GM12878 (cell line): ENCODE measurements at regions not wholly inside any gene's neighbourhood (a gene's known extent, or its start where the extent isn't known, plus 50 kb on each side); places are given as distances from the start of the nearest gene placed in this dataset.

Experiments used
- ATAC-seq: fragments of 200-7000 bp; cut with Tn5 transposase; 3 replicates; pipeline ENCODE4 v1.9.1; 2020; ENCODE audit warnings: mild to moderate bottlenecking, moderate library complexity
- BruUV-seq: library from RNA; stranded (reverse); fragments of 400-500 nt; replicated peaks from 2 replicates; lab custom pipeline; 2021; lab: Mats Ljungman, UMichigan
- CTCF ChIA-PET: fragments of 300-600 bp; sonication (Branson Sonifier 250); formaldehyde crosslinking; extraction: SDS; loops from one replicate; lab custom pipeline; 2021; ENCODE audit warnings: inconsistent platforms; lab: Yijun Ruan, JAX
- POLR2A ChIA-PET: fragments of 350-600 bp; formaldehyde crosslinking; extraction: SDS; loops from one replicate; lab custom pipeline; 2021; ENCODE audit warnings: inconsistent platforms; lab: Charles Lee
- RAD21 ChIA-PET: fragments of 300-600 bp; sonication (Branson Sonifier 250); formaldehyde crosslinking; loops from one replicate; lab custom pipeline; 2023; ENCODE audit warnings: antibody characterized with exemption; ENCODE audit not compliant: unreplicated experiment; lab: Charles Lee
- SMC1A ChIA-PET: fragments of 300-600 bp; sonication (Branson Sonifier 250); formaldehyde crosslinking; loops from one replicate; lab custom pipeline; 2023; ENCODE audit not compliant: unreplicated experiment, uncharacterized antibody; lab: Charles Lee
- DNase-seq: peaks from one replicate; pipeline ENCODE4 v3.0.0-alpha.2; 2011; ENCODE audit warnings: low read depth, low spot score
- FAIRE-seq: peaks from 3 replicates; lab custom pipeline; 2011; peaks lifted over from hg19 to GRCh38; lab: Jason Lieb, UNC
- H2AFZ ChIP-seq: 2 replicates; pipeline ENCODE4 v1.6.0; 2011; ENCODE audit warnings: low read depth, low read length, control low read depth; ENCODE audit not compliant: control insufficient read depth
- H3K27ac ChIP-seq: 2 replicates; pipeline ENCODE4 v1.5.1; 2011; ENCODE audit warnings: control low read depth; ENCODE audit not compliant: control insufficient read depth, insufficient read depth
- H3K27me3 ChIP-seq, 2 experiments: replicated peaks in 1 of 2; 2 replicates each; pipeline versions ENCODE4 v1.6.0 to v1.6.1; 2011; ENCODE audit warnings: low read length in 1 of 2; ENCODE audit not compliant: control insufficient read depth in 2 of 2, insufficient read depth in 2 of 2
- H3K36me3 ChIP-seq, 2 experiments: 2 replicates each; pipeline ENCODE4 v1.5.1; 2011; ENCODE audit warnings: low read length in 1 of 2; ENCODE audit not compliant: control insufficient read depth in 2 of 2, insufficient read depth in 2 of 2
- H3K4me1 ChIP-seq: 2 replicates; pipeline ENCODE4 v1.6.1; 2011; ENCODE audit warnings: mild to moderate bottlenecking, low read length, moderate library complexity, mixed read lengths; ENCODE audit not compliant: control insufficient read depth, insufficient read depth
- H3K4me2 ChIP-seq: 2 replicates; pipeline ENCODE4 v1.6.0; 2011; ENCODE audit warnings: control low read depth; ENCODE audit not compliant: control insufficient read depth, insufficient read depth
- H3K4me3 ChIP-seq: fragments of 200-600 bp; sonication (generic); 2 replicates; pipeline ENCODE4 v1.5.1; 2016
- H3K79me2 ChIP-seq: 2 replicates; pipeline ENCODE4 v1.6.0; 2011; ENCODE audit warnings: low read length; ENCODE audit not compliant: control insufficient read depth, insufficient read depth
- H3K9ac ChIP-seq: 2 replicates; pipeline ENCODE4 v1.8.0; 2011; ENCODE audit warnings: low read length, control low read depth, mixed read lengths; ENCODE audit not compliant: control insufficient read depth, insufficient read depth
- H3K9me3 ChIP-seq: replicated peaks from 3 replicates; pipeline ENCODE4 v1.5.1; 2011; ENCODE audit warnings: mild to moderate bottlenecking, low read length; ENCODE audit not compliant: control insufficient read depth, insufficient read depth
- H4K20me1 ChIP-seq: 2 replicates; pipeline ENCODE4 v1.6.0; 2011; ENCODE audit not compliant: control insufficient read depth, insufficient read depth
- BRCA1 ChIP-seq: IDR thresholded peaks from 2 replicates; pipeline ENCODE4 v1.6.1; 2011; ENCODE audit warnings: low read depth, low read length, improper control_type of control experiment
- CBFB ChIP-seq: IDR thresholded peaks from 2 replicates; pipeline ENCODE4 v1.6.1; 2016; ENCODE audit warnings: antibody characterized with exemption, low read depth
- CEBPZ ChIP-seq: fragments of 150-350 bp; IDR thresholded peaks from 2 replicates; pipeline ENCODE4 v1.6.1; 2016; ENCODE audit warnings: low read depth, low read length
- HSF1 ChIP-seq: fragments of 150-350 bp; IDR thresholded peaks from 2 replicates; pipeline ENCODE4 v1.6.1; 2014; ENCODE audit warnings: mild to moderate bottlenecking, low read depth, low read length
- MTA3 ChIP-seq: IDR thresholded peaks from 2 replicates; pipeline ENCODE4 v1.6.1; 2012; ENCODE audit warnings: low read length, inconsistent platforms, borderline replicate concordance
- NR2C1 ChIP-seq: fragments of 450-650 bp; IDR thresholded peaks from 2 replicates; pipeline ENCODE4 v1.6.1; 2017; ENCODE audit warnings: antibody characterized with exemption, mild to moderate bottlenecking, moderate library complexity
- NR2F1 ChIP-seq: fragments of 450-650 bp; conservative IDR thresholded peaks from 2 replicates; pipeline ENCODE4 v1.6.1; 2017; ENCODE audit warnings: mild to moderate bottlenecking
- PBX3 ChIP-seq: IDR thresholded peaks from 2 replicates; pipeline ENCODE4 v1.6.1; 2011; ENCODE audit warnings: mild to moderate bottlenecking, low read depth, low read length, moderate library complexity; ENCODE audit not compliant: insufficient replicate concordance
- POLR2AphosphoS2 ChIP-seq: IDR thresholded peaks from 2 replicates; pipeline ENCODE4 v1.6.1; 2011; ENCODE audit warnings: low read depth, mild to moderate bottlenecking, low read length, improper control_type of control experiment, moderate library complexity
- POLR2AphosphoS5 ChIP-seq: IDR thresholded peaks from 2 replicates; pipeline ENCODE4 v1.6.1; 2011; ENCODE audit warnings: mild to moderate bottlenecking, low read length, inconsistent platforms
- RAD21 ChIP-seq: IDR thresholded peaks from 2 replicates; pipeline ENCODE4 v1.6.1; 2011; ENCODE audit warnings: mild to moderate bottlenecking, low read depth, low read length, moderate library complexity; ENCODE audit not compliant: insufficient read depth
- TCF7 ChIP-seq: IDR thresholded peaks from 2 replicates; pipeline ENCODE4 v1.6.1; 2014; ENCODE audit warnings: antibody characterized with exemption, borderline replicate concordance
- YBX1 ChIP-seq: fragments of 450-650 bp; IDR thresholded peaks from 2 replicates; pipeline ENCODE4 v1.6.1; 2016; ENCODE audit warnings: antibody characterized with exemption
- ZBTB11 ChIP-seq: fragments of 450-650 bp; formaldehyde crosslinking; IDR thresholded peaks from 2 replicates; pipeline ENCODE4 v1.5.0; 2022; ENCODE audit warnings: mild to moderate bottlenecking, missing genetic modification characterization
- WGBS: methylation state at CpG from one replicate; pipeline ENCODE4 v1.1.6; 2016; ENCODE audit warnings: low lambda C conversion rate; ENCODE audit not compliant: insufficient replicate concordance, insufficient coverage; ENCODE audit errors: missing lambda C conversion rate; 5-methylcytosine and 5-hydroxymethylcytosine counted together
- in situ Hi-C: fragments of 300-500 bp; cut with MboI; formaldehyde crosslinking; loops from 9 replicates; pipeline ENCODE4 v1.14.3; 2018; ENCODE audit warnings: mixed read lengths
- intact Hi-C: fragments of 100-400 bp; cut with micrococcal nuclease; formaldehyde crosslinking; loops from one replicate; pipeline ENCODE4 v1.14.2; 2022; ENCODE audit not compliant: unreplicated experiment

GRCh38 chr5:40160435-40160834 lies 519.3 kb upstream of the PTGER4 start:
- in situ Hi-C loops: no loop called here
- RAD21 ChIA-PET: no interaction called here
- POLR2A ChIA-PET: no interaction called here
- SMC1A ChIA-PET: no interaction called here
- DNase-seq (no peak), FAIRE-seq (no peak), ATAC-seq (no peak)
- no TSS peak for BruUV-seq
- no peak for TF ChIP-seq BRCA1
- no peak for TF ChIP-seq CEBPZ
- TF ChIP-seq NR2C1: no peak
- TF ChIP-seq RAD21: no peak
- TF ChIP-seq MTA3: no peak
- no peak for TF ChIP-seq POLR2AphosphoS2
- TF ChIP-seq CBFB: no peak
- TF ChIP-seq YBX1: no peak
- no peak for TF ChIP-seq ZBTB11
- no peak for TF ChIP-seq HSF1
- TF ChIP-seq TCF7: no peak
- no peak for TF ChIP-seq PBX3
- no peak for TF ChIP-seq POLR2AphosphoS5
- no peak for TF ChIP-seq NR2F1
- H3K4me3 ChIP-seq: no peak overlapping the region
- H3K4me1 ChIP-seq: no peaks in the 10 kb centered on the region
- no peak overlapping the region for H3K27ac ChIP-seq
- H3K27me3 ChIP-seq: no peaks in the 10 kb centered on the region
- no peak overlapping the region for H3K9ac ChIP-seq
- H3K79me2 ChIP-seq: no peaks in the 10 kb centered on the region
- intact Hi-C loops: loop anchor here (5.0 kb wide), 1 partner anchor 527 kb away; no protein-coding TSS in a partner anchor
- H3K36me3 ChIP-seq: no peaks in the 10 kb centered on the region
- no peak overlapping the region for H3K4me2 ChIP-seq
- CTCF ChIA-PET: no interaction called here
- 65% methylated on average over 7 of the region's 7 CpGs for WGBS
- no peaks in the 10 kb centered on the region for H4K20me1 ChIP-seq
- H3K9me3 ChIP-seq: no peaks in the 10 kb centered on the region
- no peak overlapping the region for H2AFZ ChIP-seq
